ENCODE measurements at regions not wholly inside any gene's neighbourhood (a gene's known extent, or its start where the extent isn't known, plus 50 kb on each side); places are given as distances from the start of the nearest gene placed in this dataset.

DNA sequence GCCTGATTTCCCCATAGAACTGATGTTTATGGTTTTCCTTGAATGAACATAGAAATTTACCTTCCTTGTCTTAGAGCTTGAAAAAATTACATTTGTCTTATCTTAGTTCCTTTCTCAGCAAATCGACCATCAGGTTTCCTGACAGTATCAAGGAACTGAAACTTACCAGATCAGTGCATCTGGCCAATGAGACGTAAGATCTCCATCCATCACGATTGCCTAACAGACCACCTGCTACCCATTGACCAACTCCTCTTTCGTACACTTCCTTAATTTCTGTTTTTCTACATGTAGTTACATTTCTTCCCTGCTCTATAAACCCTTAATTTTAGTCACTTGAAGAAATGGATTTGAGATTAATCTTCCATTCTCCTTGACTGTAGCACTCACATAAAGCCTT is 57.4 kb upstream of the TMPRSS15 start:
- no peak for DNase-seq

DNA sequence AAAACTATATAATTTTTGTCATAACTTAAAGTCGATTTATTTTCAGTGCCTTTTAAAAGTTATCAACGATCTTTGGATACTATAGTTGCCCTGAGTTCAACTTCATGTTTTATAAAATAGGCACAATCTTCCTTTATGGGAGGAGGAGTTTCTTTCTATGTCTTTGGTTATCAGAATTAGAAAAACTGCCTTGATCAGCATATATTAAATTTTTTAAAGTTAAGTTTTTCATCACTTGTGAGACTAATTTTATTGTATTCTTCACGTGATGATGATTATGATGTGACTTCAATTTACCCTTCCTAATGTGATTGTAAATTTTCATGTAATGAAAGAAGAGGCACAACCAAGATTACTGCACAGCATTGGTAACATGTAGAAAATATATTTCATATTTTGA is 58.2 kb upstream of the TMPRSS15 start:
- no peak for DNase-seq

DNA sequence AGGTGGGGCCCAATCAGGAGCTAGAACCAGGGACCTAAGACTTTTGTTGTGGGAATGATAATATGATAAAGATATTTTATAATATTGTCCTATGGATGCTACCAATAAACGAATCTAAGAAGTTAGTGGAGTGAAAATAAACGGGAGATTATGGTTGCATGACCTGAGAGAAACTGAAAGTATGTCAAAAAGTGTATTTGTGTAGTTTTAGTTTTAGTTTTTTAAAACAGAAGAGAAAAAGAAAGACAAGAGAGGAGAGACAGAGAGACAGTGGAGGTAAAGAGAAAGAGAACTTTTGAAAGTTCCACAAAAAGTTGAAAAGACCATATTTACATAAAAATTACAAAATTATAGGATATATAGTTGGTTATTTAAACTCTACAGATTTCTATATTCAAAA is 64.1 kb upstream of the TMPRSS15 start:
- DNase-seq: no peak

DNA sequence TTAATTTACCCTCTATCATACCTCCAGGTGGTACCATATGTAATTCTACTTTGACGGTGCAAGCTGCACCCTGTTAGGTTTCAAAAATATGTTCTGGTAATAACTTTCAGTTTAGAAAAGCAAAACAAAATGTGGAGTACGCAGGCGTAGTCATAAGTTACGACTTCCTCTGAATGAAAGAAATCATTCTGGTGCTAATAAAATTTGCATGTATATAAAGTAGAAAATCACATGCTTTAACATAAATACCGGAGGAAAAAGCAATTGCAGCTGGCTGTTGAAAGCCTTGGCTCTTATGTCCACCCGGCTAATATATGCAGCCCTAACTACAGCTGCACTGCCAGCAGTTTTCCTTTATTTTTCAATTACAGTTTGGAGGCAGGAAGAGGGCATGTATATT is 65.2 kb upstream of the TMPRSS15 start:
- DNase-seq: no peak

DNA sequence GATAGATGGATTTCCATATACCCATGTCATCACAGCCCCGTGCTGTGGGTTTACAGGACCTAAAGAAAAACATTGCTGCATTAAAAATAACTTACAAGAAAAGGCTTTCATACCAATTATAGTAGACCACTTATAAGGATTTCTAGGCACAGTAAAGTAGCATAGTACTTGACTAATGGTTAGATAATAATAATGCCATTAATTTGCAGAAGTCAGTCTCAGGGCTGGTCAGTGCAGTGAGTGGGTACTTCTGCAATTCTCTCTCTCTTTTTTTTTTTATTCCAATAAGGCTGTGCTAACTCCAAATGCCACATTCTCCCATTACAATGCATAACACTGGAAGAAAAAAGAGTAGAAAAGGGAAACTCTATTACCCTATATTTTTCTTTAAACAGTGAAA is 73.1 kb upstream of the TMPRSS15 start:
- no peak for DNase-seq

DNA sequence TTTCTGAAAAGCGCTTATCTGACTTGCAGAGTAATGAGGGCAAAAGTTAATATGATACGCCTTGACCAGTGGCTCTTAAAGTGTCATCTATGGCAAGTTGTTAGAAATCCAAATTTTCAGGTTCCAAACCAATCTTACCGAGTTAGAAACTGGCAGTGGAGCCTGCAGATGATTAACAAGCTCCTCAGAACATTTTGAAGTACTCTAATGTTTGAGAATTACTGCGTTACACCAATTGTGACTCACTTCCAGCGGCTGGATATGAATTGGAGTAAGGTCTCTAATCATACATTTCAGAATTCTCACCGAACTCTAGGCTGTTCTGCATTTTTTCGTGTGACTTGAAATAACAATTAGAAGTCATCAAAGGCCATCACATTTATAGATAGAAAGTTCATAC is 73.5 kb upstream of the TMPRSS15 start:
- no peak for DNase-seq

DNA sequence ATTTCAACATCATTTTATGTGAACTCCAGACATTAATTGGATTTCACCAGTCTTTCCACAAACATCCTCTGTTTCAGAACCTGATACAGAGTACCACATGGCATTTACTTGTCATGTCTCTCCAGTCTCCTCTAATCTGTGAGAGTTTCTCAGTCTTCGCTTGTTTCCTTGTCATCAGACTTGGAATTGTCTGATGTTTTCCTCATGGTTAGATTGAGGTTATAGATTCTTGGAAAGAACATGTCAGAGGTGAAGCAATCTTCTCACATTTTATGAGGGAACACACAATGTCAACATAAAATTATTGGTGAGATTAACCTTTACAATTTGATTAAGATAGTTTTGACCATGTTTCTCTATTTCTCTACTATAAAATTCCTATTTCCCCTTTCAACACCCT is 74.9 kb upstream of the TMPRSS15 start:
- no peak for DNase-seq

DNA sequence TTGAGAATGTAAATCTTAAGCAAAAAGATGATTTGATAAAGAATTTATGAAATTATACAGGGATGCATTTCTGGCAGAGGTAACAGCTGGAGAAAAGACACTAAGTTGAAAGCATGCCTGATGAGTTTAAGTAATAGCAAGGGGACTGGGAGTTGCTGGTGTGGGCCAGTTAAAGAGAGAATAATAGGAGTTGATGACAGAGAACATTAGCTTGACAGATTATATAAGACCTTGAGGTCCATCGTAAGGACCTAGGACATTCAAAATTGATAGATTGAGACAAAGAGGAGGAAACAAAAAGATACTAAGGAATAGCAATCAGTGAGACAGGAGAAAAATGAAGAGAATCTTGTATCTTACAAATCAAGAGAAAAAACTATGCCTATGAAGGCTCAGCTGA is 84.7 kb upstream of the TMPRSS15 start:
- no peak for DNase-seq

DNA sequence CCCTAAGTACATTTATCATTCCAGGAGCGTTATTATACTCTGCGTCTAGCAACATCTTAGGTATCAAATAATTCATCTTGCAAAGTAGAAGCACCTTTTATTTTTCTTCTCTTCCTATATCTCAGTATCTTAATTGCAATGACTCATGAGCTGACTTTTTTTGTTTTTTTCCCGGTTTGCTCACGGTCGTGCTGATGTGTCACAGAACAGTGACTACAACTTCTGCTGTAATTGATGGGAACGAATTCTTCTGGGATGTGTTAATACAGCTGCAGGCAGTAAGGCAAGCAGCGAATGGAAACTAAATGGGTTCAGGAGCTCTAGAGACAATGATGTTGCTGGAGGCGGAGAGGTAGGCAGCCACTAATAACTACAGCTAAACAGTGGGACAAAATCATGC is 89.8 kb upstream of the TMPRSS15 start:
- no peak for DNase-seq

DNA sequence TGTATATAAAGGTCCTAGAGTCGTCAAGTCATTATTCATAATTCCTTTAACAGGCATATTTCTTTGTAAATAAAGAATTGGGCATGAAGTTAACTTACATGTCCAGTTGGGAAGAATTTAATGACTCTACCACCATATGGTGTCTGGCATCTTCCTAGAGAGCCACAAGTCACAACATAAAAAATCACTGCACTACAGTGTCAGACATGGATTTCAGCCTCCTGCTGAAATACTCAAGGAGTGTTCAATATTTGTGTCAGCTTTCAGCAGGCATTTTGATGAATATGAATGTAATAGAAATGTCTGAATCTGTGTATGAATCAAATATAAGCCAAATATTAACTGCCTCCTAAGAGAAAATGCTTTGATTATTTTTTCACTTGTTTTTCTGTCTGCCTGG is 91.9 kb upstream of the TMPRSS15 start:
- DNase-seq: no peak

DNA sequence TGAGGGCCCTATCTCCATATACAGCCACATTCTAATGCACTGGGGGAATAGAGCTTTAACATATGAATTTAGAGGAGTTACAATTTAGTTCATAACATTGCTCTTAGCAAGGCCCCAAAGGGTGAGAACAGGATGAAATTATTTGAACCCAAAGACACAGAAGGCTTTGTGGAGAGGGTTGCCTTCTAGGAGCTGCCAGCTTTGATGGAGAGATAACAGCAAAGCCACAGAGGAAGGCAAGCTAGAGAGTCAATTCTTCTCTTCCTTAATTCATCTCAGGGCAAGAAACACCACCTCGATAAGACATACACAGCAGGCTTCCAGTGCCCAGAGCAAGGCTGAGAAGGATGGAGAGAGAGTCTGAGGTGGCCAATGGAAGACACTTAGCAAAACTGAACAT is 94.8 kb upstream of the TMPRSS15 start:
- DNase-seq: no peak

DNA sequence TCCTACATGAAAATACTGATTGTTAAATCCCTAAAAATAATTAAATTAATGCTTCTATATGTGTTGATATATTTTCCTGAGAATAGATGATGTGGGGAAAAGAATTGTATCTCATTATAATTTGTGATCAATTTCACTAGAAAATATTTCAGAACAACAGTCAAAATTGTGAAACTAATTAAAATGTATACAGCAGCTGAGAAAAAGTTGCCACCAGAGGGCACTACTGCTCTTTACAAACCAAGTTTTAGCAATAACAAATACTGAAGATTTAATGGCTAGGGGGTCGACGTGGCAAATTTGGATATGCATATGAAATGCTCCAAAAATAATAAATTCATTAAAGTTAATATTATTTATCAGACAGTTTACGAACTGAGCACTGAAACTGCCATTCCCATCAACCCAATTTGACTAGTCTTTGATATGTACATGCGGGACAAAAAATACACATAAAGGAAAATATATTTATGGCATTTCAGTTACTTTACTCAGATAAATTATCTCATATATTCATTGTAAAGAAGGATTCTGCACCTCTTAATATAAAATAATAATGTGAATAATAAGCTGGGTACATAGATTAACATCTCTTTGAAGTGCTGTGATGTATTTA is 96.3 kb upstream of the TMPRSS15 start:
- peak; percentile 19 for DNase-seq

DNA sequence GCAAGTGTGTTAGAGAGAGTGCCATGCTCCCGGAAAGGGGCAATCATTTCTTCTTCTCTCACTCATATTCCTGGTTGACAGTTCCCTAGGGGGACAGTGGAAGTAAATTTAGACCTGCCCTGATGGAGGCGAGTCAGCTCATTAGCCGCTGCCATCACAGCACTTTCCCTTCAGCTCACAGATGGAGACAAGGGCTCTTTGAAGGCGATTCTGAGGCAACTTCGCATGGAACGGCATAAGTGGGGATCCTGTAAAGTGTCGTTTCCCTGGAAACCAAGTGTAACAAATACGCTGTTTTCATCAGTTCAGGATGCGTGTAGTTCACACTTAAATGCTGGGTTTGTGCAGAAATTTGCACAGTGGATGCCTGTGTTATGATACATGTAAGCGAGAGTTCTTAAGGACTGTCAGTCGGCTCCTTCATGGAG is 114.5 kb upstream of the TMPRSS15 start:
- DNase-seq: no peak

DNA sequence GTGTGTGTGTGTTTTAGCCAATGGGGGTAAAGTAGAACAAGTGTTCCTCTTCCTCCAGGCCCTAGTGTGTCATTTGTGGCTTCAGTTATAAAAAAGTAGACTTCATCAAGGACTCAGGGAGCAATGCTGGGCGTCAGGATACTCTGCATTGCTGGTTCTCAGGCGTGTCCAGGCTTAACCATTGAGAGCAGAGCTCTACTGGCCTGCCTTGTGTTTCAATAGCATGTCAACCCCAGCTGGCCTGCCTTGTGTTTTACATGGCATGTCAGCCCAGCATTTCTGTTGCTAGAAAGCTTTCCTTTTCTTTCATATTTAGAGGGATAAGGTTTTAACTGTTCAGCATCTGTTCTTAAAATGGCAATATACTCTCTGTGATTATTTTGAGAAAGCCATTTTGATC is 117.6 kb upstream of the TMPRSS15 start:
- no peak for DNase-seq

DNA sequence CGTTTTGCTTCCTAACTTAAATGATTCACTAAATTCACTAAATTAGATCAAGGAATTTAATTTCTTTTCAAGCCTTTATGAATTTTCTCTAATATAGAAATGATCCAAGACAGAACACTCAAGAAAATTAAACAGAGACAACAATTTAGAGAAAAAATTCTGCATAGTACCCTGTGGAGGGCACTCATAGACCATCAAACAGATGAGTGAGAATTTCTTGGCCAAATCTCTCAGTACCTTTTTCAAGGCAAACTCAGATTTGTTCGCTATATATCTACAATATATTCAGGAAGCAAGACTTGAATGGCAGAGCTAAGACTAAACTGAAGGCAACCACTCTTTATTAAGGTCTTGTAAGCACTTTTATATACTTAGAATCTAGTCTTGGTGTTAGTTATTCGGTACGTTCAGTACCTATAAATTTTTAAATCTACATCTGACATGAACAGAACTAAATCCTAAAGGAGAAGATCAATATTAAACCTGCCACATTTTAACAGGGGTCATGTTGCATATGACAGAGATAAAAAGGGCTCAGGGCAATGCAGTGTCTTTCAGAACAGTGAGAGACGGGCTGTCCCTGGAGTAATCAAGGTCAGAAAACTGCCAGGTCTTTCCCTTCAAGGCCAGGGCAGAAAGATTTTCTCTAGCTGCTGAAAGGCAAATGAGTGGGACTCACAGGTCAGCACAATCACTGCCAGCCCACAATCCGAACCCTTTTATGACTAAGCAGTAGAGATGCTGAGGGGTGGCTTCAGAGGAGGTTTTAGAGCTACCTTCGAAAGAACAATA is 118.8 kb upstream of the TMPRSS15 start:
- DNase-seq: no peak

DNA sequence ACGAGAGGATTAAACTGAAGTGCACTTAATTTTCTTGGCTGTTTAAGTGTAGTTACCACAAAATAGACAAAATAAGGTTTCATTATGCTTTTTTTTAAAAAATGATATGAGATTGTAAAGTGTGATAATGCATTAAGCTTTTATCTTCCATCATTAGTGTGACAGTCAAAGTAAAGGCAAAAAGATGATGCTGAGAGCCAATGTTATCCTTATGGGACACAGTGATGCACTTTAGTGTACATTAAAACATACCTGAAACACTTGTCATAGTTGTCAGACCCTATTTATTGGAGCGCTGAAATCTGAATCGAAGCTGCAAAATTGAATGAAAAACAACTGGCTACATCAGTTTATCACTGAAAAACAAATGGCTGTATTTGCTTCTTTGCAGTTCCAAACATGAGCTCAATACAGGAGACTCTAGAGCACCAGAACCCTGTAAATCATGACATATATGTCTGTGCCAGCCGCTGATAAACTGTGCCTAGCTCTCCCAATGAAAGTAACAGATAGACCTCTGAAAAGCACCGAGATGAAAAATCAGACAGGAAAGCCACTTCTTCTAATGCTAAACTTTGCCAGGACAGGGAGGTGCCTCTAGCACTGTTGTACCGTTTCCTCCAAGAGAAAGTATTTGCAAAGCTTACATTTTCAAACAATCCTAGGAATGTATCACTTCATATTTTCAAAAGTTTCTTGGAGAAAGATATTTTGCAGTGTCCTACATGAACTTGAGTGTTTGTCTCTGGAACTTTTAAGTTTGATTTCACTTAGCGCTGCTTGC is 120.7 kb upstream of the TMPRSS15 start:
- no peak for DNase-seq

DNA sequence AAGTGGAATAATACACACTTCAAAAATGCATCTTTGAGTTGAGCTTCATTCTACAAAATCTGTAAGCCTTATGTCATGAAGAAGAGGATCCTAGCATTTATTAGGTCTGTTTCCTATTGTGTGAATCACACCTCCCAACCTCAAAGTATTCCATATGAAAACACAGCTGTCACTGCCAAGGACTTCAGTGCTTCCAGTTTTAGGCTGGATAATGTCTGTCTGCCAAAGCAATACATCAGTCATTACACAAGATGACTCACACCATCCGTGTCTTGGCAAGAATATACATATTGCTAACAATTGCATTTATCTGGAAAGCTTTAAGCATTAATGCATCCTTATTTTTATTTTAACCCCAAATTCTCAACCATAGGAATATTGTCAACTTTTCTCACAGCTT is 125.7 kb upstream of the TMPRSS15 start:
- no peak for DNase-seq

DNA sequence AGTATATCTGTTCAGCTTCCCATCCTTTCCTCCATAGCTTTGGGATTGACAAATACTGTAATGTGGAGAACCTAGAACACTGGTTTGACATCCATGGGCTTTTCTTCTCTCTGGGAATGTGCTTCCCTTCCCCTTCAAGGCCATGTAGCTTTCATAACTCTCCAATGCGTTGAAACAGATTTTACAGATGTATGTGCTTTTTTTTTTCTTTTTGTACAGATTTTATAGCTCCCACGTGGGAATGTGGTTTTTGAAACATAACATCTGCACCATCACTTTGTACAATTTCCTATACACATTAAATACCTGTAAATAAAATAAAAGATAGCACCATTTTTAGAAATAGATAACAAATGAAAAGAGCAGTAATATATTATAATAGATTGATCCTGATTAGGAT is 138.5 kb upstream of the TMPRSS15 start:
- no peak for DNase-seq

DNA sequence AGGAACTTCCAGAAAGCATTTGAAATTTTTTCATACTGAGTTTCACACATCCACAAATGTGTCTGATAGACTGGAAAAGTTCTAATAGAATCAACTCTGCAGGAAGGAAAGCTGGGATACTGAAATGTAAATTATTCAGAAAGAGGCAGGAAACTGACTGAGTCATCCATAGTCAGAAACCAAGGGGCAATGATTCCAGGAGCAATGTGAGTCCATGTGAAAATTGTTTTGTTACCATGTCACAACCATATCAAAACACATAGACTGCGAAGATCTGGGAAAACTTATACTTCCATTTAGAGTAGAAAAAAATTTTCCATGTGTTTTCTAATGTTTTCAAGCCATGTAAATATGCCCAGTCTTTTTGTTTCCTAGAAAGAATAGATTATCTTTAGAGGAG is 142.3 kb upstream of the TMPRSS15 start:
- DNase-seq: no peak

DNA sequence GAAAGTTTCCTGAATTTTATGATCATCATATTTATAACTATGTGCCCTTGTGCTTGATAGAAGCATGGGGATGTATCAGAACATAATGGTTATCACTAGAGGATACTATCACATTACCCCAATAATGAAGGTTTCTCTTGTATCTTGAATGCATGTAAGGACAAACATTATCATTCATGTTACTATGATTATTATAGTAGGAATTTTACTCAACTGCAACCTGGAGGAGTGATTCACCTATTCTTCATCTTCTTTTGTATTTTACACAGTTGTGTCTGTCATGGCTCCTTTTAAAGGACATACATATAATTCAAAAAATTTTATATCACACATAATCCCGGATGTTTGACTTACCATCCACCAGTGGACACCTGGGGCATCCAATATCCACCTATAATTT is 143.8 kb upstream of the TMPRSS15 start:
- no peak for DNase-seq

DNA sequence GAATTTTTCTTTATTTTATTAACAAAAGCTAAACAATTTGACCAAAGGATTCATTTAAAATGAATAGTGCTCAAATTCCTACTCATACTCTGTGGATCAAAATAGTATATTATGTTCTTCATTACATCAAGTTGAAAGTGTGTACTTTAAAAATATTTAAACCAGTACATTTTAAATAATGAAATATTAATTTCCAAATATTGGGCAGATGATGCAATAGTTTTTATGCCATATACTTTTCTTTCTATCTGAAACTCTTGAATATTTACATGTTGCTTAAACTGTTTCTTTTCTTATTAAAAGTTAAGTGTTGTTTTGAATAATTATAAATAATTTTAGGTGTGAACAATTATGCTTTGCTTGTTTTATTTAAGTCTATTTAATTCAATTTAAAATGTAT is 144.7 kb upstream of the TMPRSS15 start:
- no peak for DNase-seq

DNA sequence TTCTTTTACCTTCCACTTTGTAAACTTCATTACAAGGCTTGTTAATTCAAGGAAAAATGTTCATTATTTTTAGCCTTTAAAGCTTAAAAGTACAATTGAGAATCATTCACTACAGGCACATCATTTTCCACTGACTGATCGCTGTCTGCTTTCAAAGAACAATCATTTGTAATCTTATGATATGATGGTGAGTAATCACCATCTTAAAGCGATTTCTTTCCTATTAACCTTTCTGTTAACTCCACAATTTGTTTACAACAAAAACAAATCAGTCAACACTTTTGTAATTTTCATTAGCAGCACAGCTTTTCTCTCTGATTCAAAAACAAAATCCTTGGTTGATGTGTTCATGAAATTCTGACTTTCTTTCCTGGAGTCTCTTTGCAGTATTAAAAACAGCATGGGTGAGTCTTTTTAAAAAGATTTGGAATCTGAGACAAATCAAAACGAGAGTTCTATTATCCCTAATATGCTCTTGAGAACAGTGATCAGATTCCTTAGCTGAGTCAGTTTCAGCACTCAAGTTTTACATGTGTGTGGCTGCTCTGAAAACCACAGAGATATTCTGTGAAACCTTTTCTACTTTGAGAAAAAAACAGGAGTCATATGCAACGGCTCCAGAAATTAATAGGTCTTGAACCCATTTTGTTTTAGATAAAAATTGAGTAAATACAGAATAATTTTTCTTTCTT is 145.8 kb upstream of the TMPRSS15 start:
- DNase-seq: no peak

DNA sequence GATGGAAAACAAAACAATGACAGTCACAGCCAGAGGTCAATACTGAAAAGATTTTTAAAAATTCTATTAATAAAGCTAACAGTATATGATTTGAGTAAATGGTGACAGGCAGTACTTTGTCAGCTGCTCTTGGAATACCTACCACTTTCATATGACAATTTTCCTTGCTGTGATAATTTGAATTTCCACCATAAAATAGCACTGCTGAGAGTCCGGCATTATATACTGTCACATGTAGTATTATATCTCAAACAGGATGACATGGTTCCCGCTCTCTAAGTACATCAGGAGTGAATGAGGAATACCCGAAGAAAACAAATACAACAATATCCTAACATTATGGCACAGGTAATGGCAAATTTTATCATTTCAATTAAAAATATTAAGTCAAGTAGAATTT is 146.8 kb upstream of the TMPRSS15 start:
- no peak for DNase-seq

DNA sequence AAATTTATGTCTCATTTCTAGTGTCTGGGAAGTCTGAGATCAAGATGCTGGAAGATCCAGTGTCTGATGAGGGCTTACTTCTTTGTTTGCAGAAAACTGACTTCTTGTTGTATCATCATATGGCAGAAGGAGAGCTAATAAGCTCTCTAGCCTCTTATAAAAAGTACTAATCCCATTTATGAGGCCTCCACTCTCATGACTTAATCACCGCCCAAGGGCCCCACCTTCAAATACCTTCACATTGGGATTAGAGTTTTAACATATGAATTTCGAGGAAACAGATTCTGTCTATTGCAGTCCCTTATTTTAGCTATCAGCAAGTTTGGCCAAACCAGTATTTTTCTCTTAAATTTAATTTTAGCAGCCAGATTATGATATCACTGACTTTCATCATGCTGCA is 150.2 kb upstream of the TMPRSS15 start:
- no peak for DNase-seq
